K562 (cell line): ENCODE measurements at regions not wholly inside any gene's neighbourhood (a gene's known extent, or its start where the extent isn't known, plus 50 kb on each side); places are given as distances from the start of the nearest gene placed in this dataset.

Experiments used
- ATAC-seq: fragments of 200-7000 bp; cut with Tn5 transposase; 3 replicates; pipeline ENCODE4 v1.9.1; 2020; ENCODE audit warnings: moderate library complexity
- BruUV-seq: library from RNA; stranded (reverse); fragments of 400-500 nt; replicated peaks from 2 replicates; lab custom pipeline; 2021; lab: Mats Ljungman, UMichigan
- CTCF ChIA-PET: fragments of 300-600 bp; formaldehyde crosslinking; extraction: SDS; loops from one replicate; lab custom pipeline; 2021; ENCODE audit warnings: low intra/inter-chr PET ratio; lab: Yijun Ruan, JAX
- POLR2A ChIA-PET: fragments of 300-600, 350-650 bp; sonication (Branson Sonifier 250); formaldehyde crosslinking; extraction: SDS; loops from one replicate; lab custom pipeline; 2021; ENCODE audit warnings: antibody characterized with exemption, inconsistent platforms; lab: Yijun Ruan, JAX
- DNase-seq, 4 experiments: peaks; one replicate each; pipeline versions ENCODE4 v3.0.0 to v3.0.0-alpha.2; 2011 to 2018; ENCODE audit warnings: low spot score in 3 of 4, mixed read lengths in 3 of 4; ENCODE audit errors: extremely low read depth in 1 of 4
- FAIRE-seq: peaks from 2 replicates; lab custom pipeline; 2011; peaks lifted over from hg19 to GRCh38; lab: Jason Lieb, UNC
- H2AFZ ChIP-seq: 2 replicates; pipeline ENCODE4 v1.6.0; 2011; ENCODE audit warnings: low read depth, low read length, control low read depth, inconsistent platforms
- H3K27ac ChIP-seq: fragments of 200-600 bp; 3 replicates; pipeline ENCODE4 v1.8.0; 2011; ENCODE audit warnings: low read depth, mild to moderate bottlenecking, control low read depth, inconsistent platforms, low read length, moderate library complexity, mixed read lengths; ENCODE audit errors: extremely low read depth
- H3K27me3 ChIP-seq, 2 experiments: fragments of 300-600 bp in 1 of 2; 2 replicates in 1 of 2; 3 replicates in 1 of 2; pipeline versions ENCODE4 v1.6.0 to v1.8.0; 2011; ENCODE audit warnings: inconsistent platforms in 2 of 2, low read length in 2 of 2, mild to moderate bottlenecking in 1 of 2, mixed read lengths in 1 of 2, moderate library complexity in 1 of 2; ENCODE audit not compliant: control insufficient read depth in 2 of 2, insufficient read depth in 2 of 2
- H3K36me3 ChIP-seq: fragments of 300-600 bp; 3 replicates; pipeline ENCODE4 v1.8.0; 2011; ENCODE audit warnings: mild to moderate bottlenecking, low read length, inconsistent platforms; ENCODE audit not compliant: control insufficient read depth, insufficient read depth
- H3K4me1 ChIP-seq, 2 experiments: fragments of 200-600 bp in 1 of 2; replicated peaks in 1 of 2; 2 replicates in 1 of 2; 3 replicates in 1 of 2; pipeline versions ENCODE4 v1.5.1 to v1.8.0; 2011; ENCODE audit warnings: inconsistent platforms in 2 of 2, low read length in 2 of 2, mild to moderate bottlenecking in 1 of 2, mixed read lengths in 1 of 2, moderate library complexity in 1 of 2; ENCODE audit not compliant: control insufficient read depth in 2 of 2, insufficient read depth in 2 of 2
- H3K4me2 ChIP-seq: 2 replicates; pipeline ENCODE4 v1.6.1; 2011; ENCODE audit warnings: low read length, control low read depth, inconsistent platforms, mixed read lengths; ENCODE audit not compliant: insufficient read depth
- H3K4me3 ChIP-seq: fragments of 200-600 bp; sonication (generic), shearing (Covaris generic); 2 replicates; pipeline ENCODE4 v1.5.1; 2016; ENCODE audit warnings: control low read depth, inconsistent platforms
- H3K79me2 ChIP-seq: fragments of 200-600 bp; 3 replicates; pipeline ENCODE4 v1.8.0; 2011; ENCODE audit warnings: low read length, inconsistent platforms; ENCODE audit not compliant: control insufficient read depth, insufficient read depth
- H3K9ac ChIP-seq, 2 experiments: 2 replicates each; pipeline versions ENCODE4 v1.6.0 to v1.6.1; 2011; ENCODE audit warnings: low read depth in 2 of 2, low read length in 2 of 2, control low read depth in 1 of 2, inconsistent platforms in 1 of 2, mild to moderate bottlenecking in 1 of 2, mixed read lengths in 1 of 2; ENCODE audit not compliant: insufficient read depth in 1 of 2
- H3K9me1 ChIP-seq: one replicate; pipeline ENCODE4 v1.6.0; 2011; ENCODE audit warnings: inconsistent platforms, mild to moderate bottlenecking, low read length, moderate library complexity; ENCODE audit not compliant: control insufficient read depth, insufficient read depth
- H3K9me3 ChIP-seq: replicated peaks from 2 replicates; pipeline ENCODE4 v1.5.1; 2011; ENCODE audit warnings: low read depth, low read length, inconsistent platforms; ENCODE audit not compliant: control insufficient read depth, insufficient read depth
- H4K20me1 ChIP-seq: replicated peaks from 2 replicates; pipeline ENCODE4 v1.6.1; 2011; ENCODE audit warnings: low read length, inconsistent platforms, mixed read lengths; ENCODE audit not compliant: control insufficient read depth, insufficient read depth
- BCOR ChIP-seq: fragments of 450-650 bp; IDR thresholded peaks from 2 replicates; pipeline ENCODE4 v1.6.1; 2016
- GTF2E2 ChIP-seq: fragments of 200-800 bp; sonication (Bioruptor generic); IDR thresholded peaks from 2 replicates; pipeline ENCODE4 v1.6.1; 2016; ENCODE audit warnings: missing genetic modification characterization, missing compliant biosample characterization
- ILK ChIP-seq: fragments of 450-650 bp; IDR thresholded peaks from 2 replicates; pipeline ENCODE4 v1.6.1; 2016; ENCODE audit warnings: missing genetic modification characterization, low read depth, mild to moderate bottlenecking, missing compliant biosample characterization, moderate library complexity, borderline replicate concordance
- KLF1 ChIP-seq: fragments of 450-650 bp; IDR thresholded peaks from 2 replicates; pipeline ENCODE4 v1.6.1; 2016; ENCODE audit warnings: missing genetic modification characterization, missing compliant biosample characterization
- MEF2D ChIP-seq: conservative IDR thresholded peaks from 2 replicates; pipeline ENCODE4 v1.6.1; 2016; ENCODE audit warnings: low read depth, missing genetic modification characterization, missing compliant biosample characterization
- NFE2 ChIP-seq: IDR thresholded peaks from 2 replicates; pipeline ENCODE4 v1.6.1; 2014; ENCODE audit warnings: antibody characterized with exemption, low read depth
- SIN3B ChIP-seq: fragments of 450-650 bp; IDR thresholded peaks from 2 replicates; pipeline ENCODE4 v1.6.1; 2017; ENCODE audit warnings: low read depth, mild to moderate bottlenecking, moderate library complexity
- SPI1 ChIP-seq: IDR thresholded peaks from 2 replicates; pipeline ENCODE4 v1.6.1; 2011; ENCODE audit warnings: low read depth, low read length, control low read depth, borderline replicate concordance
- STAT5B ChIP-seq: fragments of 250-450 bp; sonication (Bioruptor Pico); IDR thresholded peaks from 2 replicates; pipeline ENCODE4 v1.8.0; 2021; ENCODE audit warnings: mild to moderate bottlenecking, inconsistent platforms
- TGIF2 ChIP-seq: sonication (generic); formaldehyde crosslinking; IDR thresholded peaks from 2 replicates; pipeline ENCODE4 v1.8.1; 2022; ENCODE audit warnings: mild to moderate bottlenecking, missing genetic modification reagents, moderate library complexity
- TRIM24 ChIP-seq, 2 experiments: fragments of 450-650 bp; IDR thresholded peaks; 2 replicates each; pipeline ENCODE4 v1.6.1; 2016
- TRIM28 ChIP-seq: fragments of 450-650 bp; IDR thresholded peaks from 2 replicates; pipeline ENCODE4 v1.6.1; 2017
- ZNF584 ChIP-seq: fragments of 200-800 bp; sonication (Bioruptor generic); IDR thresholded peaks from 2 replicates; pipeline ENCODE4 v1.6.1; 2016; ENCODE audit warnings: low read depth, mild to moderate bottlenecking, missing genetic modification characterization, missing compliant biosample characterization
- WGBS: fragments of 100-300 bp; shearing (Covaris generic); methylation state at CpG from one replicate; pipeline ENCODE4 v1.1.6; 2016; ENCODE audit warnings: low coverage, mixed read lengths; ENCODE audit not compliant: insufficient coverage; ENCODE audit errors: missing lambda C conversion rate; 5-methylcytosine and 5-hydroxymethylcytosine counted together
- in situ Hi-C: fragments of 300-500 bp; cut with MboI; formaldehyde crosslinking; loops from 4 replicates; pipeline ENCODE4 v1.15.0; 2018; ENCODE audit warnings: inconsistent platforms, mixed read lengths
- intact Hi-C: fragments of 100-400 bp; cut with micrococcal nuclease; formaldehyde crosslinking; loops from 2 replicates; pipeline ENCODE4 v1.14.2; 2022
- TF ChIP-seq, protein P1 (sequence below): fragments of 450-650 bp; IDR thresholded peaks from 2 replicates; pipeline ENCODE4 v1.6.1; 2016; ENCODE audit warnings: missing biosample characterization, missing genetic modification characterization
- TF ChIP-seq, protein P2 (sequence below): fragments of 450-650 bp; formaldehyde crosslinking; IDR thresholded peaks from 2 replicates; pipeline ENCODE4 v1.4.0; 2022; ENCODE audit warnings: missing genetic modification characterization
- TF ChIP-seq, protein P3 (sequence below): fragments of 250-450 bp; sonication (Bioruptor Pico); IDR thresholded peaks from 2 replicates; pipeline ENCODE4 v1.5.1; 2021; ENCODE audit warnings: mild to moderate bottlenecking
- TF ChIP-seq, protein P4 (sequence below): fragments of 450-650 bp; IDR thresholded peaks from 2 replicates; pipeline ENCODE4 v1.6.1; 2016; ENCODE audit warnings: low read depth, mild to moderate bottlenecking, moderate library complexity

DNA sequence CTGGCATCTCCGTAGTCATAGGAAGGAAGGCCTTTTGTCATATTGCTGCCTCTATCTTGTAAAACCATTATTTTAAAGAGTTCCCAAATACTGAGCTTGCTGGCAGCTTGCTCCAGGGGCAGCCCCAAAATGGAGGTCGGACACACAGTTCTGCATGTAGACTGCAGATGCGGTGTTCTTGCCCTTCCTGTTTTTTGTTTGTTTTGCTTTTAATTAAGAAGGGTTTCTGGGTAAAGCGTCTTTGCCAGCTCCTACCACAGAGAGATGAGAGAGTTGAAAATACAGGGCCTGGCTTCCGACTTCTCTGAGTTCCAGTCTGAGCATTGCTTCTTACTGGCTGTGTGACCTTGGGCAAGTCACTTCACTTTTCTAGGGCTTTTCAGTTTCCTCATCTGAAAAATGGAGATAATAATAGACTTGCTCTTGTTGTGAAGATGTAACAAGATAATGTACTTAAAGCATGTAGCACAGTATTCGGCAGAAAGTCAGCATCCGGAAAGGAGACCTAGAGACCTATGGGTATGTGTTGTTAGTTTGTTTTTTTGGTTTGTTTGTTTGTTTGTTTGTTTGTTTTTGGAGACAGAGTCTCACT, 67.8 kb upstream of the GSE1 start:
- no peak overlapping the region for H2AFZ ChIP-seq
- H3K4me2 ChIP-seq: no peak overlapping the region
- DNase-seq: no peak
- H4K20me1 ChIP-seq: no peaks in the 10 kb centered on the region
- peaks cover 59% of the 10 kb centered on the region for H3K79me2 ChIP-seq
- in situ Hi-C loops (no loop called here), intact Hi-C loops (no loop called here)
- ChIA-PET CTCF (no interaction called here), POLR2A (interaction anchor here (0.8 to 4.2 kb wide), 5 partner anchors 8 to 76 kb away, joined by 3 to 34 read pairs (median 5); no protein-coding TSS in a partner anchor)
- no peak overlapping the region for H3K4me3 ChIP-seq
- FAIRE-seq: peak; percentile 77
- H3K9me1 ChIP-seq: no peaks in the 10 kb centered on the region
- peak overlapping the region in 1 of 2 experiments; percentile 79; a peak in 2 of 4 replicates for H3K9ac ChIP-seq
- 0 out of 2 replicates have a peak, but pooled peaks cover under 1% of the 10 kb centered on the region for H3K9me3 ChIP-seq
- BruUV-seq: no TSS peak
- peaks cover 10% of the 10 kb centered on the region; the same call in 2 of the 3 replicates for H3K36me3 ChIP-seq
- no peaks in the 10 kb centered on the region; a peak in 1 of 5 replicates for H3K27me3 ChIP-seq
- WGBS: 69% methylated on average over 7 of the region's 7 CpGs
- H3K27ac ChIP-seq: peak overlapping the region; percentile 16; the same call in 2 of the 3 replicates
- ATAC-seq: no peak
- peaks cover 36 to 61% of the 10 kb centered on the region in 2 experiments for H3K4me1 ChIP-seq
- TF ChIP-seq SPI1: peak; percentile 51; the same call in 1 of the 2 replicates
- TF ChIP-seq TRIM28: peak; percentile 29; the same call in 1 of the 2 replicates
- no peak for TF ChIP-seq ILK (tag)
- TF ChIP-seq, protein P1, sequence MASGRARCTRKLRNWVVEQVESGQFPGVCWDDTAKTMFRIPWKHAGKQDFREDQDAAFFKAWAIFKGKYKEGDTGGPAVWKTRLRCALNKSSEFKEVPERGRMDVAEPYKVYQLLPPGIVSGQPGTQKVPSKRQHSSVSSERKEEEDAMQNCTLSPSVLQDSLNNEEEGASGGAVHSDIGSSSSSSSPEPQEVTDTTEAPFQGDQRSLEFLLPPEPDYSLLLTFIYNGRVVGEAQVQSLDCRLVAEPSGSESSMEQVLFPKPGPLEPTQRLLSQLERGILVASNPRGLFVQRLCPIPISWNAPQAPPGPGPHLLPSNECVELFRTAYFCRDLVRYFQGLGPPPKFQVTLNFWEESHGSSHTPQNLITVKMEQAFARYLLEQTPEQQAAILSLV: no peak
- TF ChIP-seq ZNF584 (CRISPR knock-in tag): no peak
- no peak for TF ChIP-seq GTF2E2 (tag)
- TF ChIP-seq, protein P2, sequence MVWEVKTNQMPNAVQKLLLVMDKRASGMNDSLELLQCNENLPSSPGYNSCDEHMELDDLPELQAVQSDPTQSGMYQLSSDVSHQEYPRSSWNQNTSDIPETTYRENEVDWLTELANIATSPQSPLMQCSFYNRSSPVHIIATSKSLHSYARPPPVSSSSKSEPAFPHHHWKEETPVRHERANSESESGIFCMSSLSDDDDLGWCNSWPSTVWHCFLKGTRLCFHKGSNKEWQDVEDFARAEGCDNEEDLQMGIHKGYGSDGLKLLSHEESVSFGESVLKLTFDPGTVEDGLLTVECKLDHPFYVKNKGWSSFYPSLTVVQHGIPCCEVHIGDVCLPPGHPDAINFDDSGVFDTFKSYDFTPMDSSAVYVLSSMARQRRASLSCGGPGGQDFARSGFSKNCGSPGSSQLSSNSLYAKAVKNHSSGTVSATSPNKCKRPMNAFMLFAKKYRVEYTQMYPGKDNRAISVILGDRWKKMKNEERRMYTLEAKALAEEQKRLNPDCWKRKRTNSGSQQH (CRISPR knock-in tag): 0 out of 2 replicates have a peak, but pooled peaks have one; percentile 43
- no peak for TF ChIP-seq TGIF2 (CRISPR knock-in tag)
- TF ChIP-seq, protein P3, sequence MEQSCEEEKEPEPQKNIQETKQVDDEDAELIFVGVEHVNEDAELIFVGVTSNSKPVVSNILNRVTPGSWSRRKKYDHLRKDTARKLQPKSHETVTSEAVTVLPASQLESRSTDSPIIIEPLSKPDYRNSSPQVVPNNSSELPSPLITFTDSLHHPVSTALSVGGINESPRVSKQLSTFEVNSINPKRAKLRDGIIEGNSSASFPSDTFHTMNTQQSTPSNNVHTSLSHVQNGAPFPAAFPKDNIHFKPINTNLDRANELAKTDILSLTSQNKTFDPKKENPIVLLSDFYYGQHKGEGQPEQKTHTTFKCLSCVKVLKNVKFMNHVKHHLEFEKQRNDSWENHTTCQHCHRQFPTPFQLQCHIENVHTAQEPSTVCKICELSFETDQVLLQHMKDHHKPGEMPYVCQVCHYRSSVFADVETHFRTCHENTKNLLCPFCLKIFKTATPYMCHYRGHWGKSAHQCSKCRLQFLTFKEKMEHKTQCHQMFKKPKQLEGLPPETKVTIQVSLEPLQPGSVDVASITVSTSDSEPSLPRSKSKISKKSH (CRISPR knock-in tag): no peak
- no peak for TF ChIP-seq STAT5B (CRISPR knock-in tag)
- no peak for TF ChIP-seq SIN3B
- TF ChIP-seq, protein P4, sequence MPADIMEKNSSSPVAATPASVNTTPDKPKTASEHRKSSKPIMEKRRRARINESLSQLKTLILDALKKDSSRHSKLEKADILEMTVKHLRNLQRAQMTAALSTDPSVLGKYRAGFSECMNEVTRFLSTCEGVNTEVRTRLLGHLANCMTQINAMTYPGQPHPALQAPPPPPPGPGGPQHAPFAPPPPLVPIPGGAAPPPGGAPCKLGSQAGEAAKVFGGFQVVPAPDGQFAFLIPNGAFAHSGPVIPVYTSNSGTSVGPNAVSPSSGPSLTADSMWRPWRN: no peak
- TF ChIP-seq MEF2D (tag): no peak
- peak; percentile 64 for TF ChIP-seq BCOR
- TF ChIP-seq KLF1 (tag): no peak
- TF ChIP-seq TRIM24 (IDR thresholded peaks at IDR 0.05): 0 out of 4 replicates have a peak, but pooled peaks of 1 of the 2 experiments have one; percentile 13
- no peak for TF ChIP-seq NFE2
